RPMI8226 (cell line): ENCODE measurements at regions not wholly inside any gene's neighbourhood (a gene's known extent, or its start where the extent isn't known, plus 50 kb on each side); places are given as distances from the start of the nearest gene placed in this dataset.
"Not testable (repeated sequence)": the region's sequence is repeated elsewhere in the genome, so short reads cannot be mapped to it uniquely, and the experiment has no call there.

Experiments
- DNase-seq: peaks from one replicate; pipeline ENCODE4 v3.0.0-alpha.2; 2015

DNA sequence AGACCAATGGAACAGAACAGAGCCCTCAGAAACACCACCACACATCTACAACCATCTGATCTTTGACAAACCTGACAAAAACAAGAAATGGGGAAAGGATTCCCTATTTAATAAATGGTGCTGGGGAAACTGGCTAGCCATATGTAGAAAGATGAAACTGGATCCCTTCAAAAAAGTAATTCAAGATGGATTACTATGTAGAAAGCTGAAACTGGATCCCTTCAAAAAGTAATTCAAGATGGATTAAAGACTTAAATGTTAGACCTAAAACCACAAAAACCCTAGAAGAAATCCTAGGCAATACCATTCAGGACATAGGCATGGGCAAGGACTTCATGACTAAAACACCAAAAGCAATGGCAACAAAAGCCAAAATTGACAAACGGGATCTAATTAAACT, 221.6 kb upstream of the EDNRA start:
- DNase-seq = not testable (repeated sequence)

GRCh38 chr4:147284256-147284835, 196.6 kb upstream of the EDNRA start:
- DNase-seq = no peak

GRCh38 chr4:147284935-147285334, 196.0 kb upstream of the EDNRA start:
- no peak for DNase-seq

DNA sequence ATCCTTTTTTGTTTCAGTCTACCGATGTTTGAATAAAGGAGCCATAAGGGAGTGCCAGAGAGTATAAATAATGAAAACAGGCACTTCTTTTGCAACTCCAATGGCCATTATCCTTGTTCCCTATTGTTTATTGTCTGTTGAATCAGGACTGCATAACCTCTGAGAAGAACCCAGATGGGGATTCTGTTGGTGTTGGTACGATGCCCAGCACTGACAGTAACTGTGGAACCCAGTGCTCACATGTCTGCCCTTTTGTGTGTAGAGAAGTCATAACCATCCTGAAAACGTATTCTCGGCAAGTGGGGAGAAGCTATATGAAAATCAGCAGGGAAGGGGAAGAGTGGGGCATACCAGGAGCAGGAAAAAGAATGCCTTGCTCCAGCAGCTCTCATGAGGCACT, 195.1 kb upstream of the EDNRA start:
- DNase-seq = no peak

- DNase-seq = no peak
Measured at GRCh38 chr4:147286846-147287587, 193.9 kb upstream of the EDNRA start.

DNA sequence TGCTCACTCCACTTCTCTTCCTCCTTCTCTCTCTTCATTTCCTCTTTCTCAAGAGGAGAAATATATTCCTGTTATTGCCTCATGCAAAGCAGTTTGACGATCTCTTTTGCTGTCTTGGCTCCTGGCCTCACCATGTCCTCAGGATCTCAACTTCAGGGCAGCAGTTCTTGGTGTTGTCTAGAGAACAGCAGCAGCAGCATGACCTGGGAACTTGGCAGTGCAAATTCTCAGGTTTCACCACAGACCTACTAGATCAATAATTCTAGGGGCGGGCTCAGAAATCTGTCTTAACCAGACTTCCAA, 193.4 kb upstream of the EDNRA start:
- no peak for DNase-seq

DNA sequence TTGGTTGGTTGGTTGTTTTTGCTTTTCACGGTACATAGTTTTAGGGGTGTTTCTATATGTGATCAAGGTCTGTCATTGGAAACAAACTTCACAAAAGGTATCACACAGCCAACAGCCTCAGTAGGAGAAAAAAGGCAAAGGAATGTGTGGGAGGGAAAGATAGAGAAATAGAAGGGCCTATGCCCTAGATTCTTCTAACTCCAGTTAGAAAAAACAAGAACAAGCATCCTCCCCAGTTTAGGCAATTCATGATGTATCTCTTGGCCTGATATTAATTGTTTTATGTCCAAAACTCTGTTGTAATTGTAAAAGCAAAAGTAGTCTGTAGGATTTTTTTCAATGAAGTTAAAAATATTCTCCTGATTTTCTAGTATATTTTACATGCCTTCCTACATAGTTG, 192.4 kb upstream of the EDNRA start:
- no peak for DNase-seq

- no peak for DNase-seq
Measured at GRCh38 chr4:147289181-147289580, 191.7 kb upstream of the EDNRA start.

DNA sequence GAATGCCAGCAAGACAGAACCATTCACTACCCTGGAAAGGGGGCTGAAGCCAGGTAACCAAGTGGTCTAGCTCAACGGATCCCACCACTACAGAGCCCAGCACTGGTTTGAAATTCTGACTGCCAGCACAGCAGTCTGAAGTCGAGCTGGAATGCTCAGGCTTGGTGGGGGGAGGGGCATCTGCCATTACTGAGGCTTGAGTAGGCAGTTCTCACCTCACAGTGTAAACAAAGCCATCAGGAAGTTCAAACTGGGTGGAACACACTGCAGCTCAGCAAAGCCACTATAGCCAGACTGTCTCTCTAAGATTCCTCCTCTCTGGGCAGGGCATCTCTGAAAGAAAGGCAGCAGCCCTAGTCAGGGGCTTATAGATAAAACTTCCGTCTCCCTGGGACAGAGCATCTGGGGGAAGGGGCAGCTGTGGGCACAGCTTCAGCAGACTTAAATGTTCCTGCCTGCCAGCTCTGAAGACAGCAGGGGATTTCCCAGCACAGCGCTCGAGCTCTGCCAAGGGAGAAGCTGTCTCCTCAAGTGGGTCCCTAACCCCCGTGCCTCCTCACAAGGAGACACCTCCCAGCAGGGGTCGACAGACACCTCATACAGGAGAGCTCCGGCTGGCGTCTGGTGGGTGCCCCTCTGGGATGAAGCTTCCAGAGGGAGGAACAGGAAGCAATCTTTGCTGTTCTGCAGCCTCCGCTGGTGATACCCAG, 188.1 kb upstream of the EDNRA start:
- DNase-seq = peak; percentile 23

DNA sequence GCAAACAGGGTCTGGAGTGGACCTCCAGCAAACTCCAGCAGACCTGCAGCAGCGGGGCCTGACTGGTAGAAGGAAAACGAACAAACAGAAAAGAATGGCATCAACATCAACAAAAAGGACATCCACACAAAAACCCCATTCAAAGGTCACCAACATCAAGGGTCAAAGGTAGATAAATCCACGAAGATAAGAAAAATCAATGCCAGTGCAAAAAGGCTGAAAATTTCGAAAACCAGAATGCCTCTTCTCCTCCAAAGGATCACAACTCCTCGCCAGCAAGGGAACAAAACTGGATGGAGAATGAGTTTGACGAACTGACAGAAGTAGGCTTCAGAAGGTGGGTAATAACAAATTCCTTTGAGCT, 187.6 kb upstream of the EDNRA start:
- DNase-seq = not testable (repeated sequence)

- no peak for DNase-seq
Measured at GRCh38 chr4:147299205-147299604, 181.7 kb upstream of the EDNRA start.

- DNase-seq = no peak
Measured at GRCh38 chr4:147303174-147303872, 177.6 kb upstream of the EDNRA start.

- no peak for DNase-seq
Measured at GRCh38 chr4:147303873-147304229, 177.0 kb upstream of the EDNRA start.

DNA sequence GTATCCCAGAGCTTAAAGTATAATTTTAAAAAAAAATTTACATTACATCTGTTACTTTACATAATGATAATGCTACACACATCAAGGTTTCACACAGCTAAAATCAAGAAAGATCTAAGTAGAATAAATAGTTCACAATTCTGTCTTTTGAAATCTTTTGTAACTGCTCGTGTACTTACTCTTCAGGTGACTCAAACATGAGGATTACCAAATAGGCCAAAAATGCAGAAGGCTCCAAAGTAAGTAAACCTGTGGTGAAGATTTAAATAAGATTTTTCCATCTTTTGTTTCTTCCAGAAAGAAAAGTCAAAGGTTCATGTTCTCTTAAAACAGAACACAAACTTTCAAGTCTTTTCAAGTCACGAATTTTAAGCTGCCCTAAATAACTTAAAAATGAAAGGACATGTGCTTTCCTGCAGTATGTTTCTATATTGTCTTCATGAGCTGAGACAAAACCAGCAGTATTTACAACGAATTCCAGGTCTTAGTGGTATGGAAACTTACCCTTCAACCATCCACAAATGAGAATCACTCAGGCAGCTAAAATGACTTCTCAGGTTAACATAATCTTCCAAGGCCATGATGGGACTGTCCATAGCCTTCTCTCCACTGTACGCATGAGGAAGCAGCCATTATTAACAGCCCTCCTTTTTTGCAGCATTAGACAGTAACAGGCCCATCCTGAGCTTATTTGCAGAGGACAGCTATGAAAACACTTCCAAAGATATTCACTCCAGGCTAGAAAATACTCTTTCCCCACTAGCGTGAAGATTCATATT, 172.8 kb upstream of the EDNRA start:
- DNase-seq = no peak

- no peak for DNase-seq
Measured at GRCh38 chr4:147309434-147309833, 171.5 kb upstream of the EDNRA start.

GRCh38 chr4:147310312-147310711, 170.6 kb upstream of the EDNRA start:
- no peak for DNase-seq

GRCh38 chr4:147311956-147312355, 168.9 kb upstream of the EDNRA start:
- no peak for DNase-seq

DNA sequence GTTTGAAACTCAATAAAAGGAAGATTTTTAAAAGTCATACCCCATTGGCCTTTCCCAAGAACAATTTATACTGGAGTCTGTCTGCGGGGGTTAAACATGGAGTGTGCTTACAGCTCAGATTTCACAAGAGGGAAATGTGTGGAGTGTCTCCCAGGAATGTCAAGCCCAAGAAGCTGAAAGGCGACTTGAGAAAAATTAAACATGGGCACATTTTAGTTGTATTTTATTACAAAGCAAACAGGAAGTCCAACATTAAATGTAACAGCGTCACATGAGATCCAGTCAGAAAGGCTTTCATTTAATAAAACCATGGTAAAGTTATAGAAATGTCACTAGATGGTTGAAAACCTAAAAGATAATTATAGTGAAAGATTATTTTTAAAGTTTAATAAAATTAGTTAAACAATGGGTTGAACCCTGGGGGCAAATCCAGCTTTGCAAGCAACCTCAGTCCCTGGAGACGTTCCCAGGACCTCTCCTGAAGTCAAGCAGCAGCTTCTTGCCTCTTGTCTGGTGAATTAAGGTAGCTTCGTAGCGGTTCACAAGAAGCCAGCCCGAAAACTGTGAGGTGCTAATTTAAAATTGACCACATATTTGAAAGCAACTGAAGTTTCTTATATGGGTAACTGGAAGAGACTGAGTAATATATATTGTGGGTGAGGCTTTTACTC, 168.4 kb upstream of the EDNRA start:
- no peak for DNase-seq

- DNase-seq = no peak
Measured at GRCh38 chr4:147313108-147313507, 167.8 kb upstream of the EDNRA start.

DNA sequence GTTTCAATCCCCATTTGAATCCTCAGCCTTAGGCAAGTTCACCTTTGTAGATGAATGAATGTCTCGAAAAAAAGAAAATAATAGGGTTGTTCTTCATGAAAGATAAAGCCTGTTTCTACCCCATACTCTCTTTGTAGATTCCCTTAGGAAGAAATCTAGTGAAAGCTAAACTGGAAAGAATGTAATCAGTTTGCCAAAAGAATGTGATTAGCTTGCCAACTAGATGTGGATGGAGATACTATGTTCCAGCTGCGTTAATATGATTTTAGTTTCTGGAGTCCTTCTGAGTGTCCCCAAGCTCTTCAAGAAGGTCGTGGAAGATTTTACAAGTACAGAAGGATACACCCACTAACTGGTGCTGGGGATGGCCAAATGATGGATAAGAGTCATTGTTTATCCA, 162.3 kb upstream of the EDNRA start:
- no peak for DNase-seq

GRCh38 chr4:147325571-147325981, 155.3 kb upstream of the EDNRA start:
- no peak for DNase-seq

DNA sequence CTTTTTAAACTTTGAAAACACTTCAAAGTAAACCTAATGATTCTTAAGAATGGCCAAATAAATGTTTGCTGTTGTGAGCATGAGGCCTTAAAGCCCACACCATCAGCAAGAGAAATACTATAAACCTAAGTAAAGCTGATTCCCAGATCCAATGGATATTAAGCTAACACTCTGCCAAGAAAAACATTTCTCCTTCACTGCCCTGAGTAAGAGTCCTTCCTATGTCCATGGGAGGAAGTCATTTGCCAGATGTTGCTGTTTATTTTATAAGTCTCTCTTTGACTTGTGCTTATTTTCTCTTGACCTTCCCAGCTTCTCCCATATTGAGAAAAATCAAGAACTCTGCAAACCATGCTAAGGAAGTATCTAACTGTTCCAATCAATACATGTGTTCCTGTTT, 154.3 kb upstream of the EDNRA start:
- no peak for DNase-seq

DNA sequence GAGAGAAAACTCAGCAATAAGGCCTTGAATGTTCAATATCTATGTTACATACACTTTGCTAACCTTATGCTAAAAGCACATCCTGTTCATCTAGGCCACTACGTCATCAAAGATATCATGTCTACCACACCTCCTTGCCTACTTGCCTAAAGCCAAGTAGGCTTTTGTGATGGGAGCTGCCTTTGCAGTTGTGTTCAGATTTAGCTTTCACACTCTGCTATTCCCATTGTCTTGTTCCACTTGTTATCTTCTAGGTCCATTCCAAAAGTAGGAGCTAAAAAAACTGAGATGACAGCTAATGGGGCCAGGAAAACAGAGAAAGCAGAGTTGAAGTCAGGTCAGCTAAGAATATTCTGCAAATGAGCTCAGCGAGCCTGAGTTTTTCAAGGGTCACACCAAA, 153.6 kb upstream of the EDNRA start:
- DNase-seq = no peak
